ENCODE measurements at regions not wholly inside any gene's neighbourhood (a gene's known extent, or its start where the extent isn't known, plus 50 kb on each side); places are given as distances from the start of the nearest gene placed in this dataset.

DNA sequence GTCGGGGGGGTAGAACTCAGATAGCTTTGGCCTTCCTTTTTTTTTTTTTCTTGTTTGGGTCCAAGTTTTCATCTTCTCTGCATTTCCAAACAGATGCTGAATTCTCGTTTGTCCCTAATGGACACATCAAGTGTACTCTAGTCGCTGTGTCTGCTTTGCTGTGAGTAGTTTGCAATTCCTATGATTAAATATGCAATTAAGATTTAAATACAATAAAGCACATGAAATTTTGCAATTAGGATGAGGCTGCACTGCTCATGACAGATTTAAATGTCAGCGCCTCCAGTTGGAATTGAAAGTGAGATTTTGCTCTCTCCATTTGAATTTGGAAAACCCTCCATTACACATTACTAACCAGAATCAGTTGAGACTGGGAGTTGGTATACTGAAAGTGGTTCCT is 70.4 kb downstream of the PFDN4 start:
- H3K27me3 ChIP-seq (replicated peaks; ENCODE audit: control insufficient read depth, insufficient read depth, low read length), result no peaks in the 10 kb centered on the region
- no peak for DNase-seq
- Mint-ChIP-seq H3K9me3 (ENCODE audit: unreplicated experiment) (no peaks in the 10 kb centered on the region), H3K4me1 (ENCODE audit: low read depth, unreplicated experiment) (no peaks in the 10 kb centered on the region), H3K27ac (ENCODE audit: unreplicated experiment) (no peak overlapping the region), H3K4me3 (ENCODE audit: unreplicated experiment) (no peak overlapping the region), H3K27me3 (ENCODE audit: insufficient read depth, unreplicated experiment) (peaks cover 9% of the 10 kb centered on the region), H3K36me3 (ENCODE audit: insufficient read depth, unreplicated experiment) (no peaks in the 10 kb centered on the region)
- ChIA-PET POLR2A (no interaction called here), CTCF (no interaction called here)
- H3K9me3 ChIP-seq, result no peaks in the 10 kb centered on the region
- H3K4me1 ChIP-seq, result no peaks in the 10 kb centered on the region
- no peak overlapping the region for H3K4me3 ChIP-seq (ENCODE audit: low read depth, low read length)
- TF ChIP-seq, protein P1, sequence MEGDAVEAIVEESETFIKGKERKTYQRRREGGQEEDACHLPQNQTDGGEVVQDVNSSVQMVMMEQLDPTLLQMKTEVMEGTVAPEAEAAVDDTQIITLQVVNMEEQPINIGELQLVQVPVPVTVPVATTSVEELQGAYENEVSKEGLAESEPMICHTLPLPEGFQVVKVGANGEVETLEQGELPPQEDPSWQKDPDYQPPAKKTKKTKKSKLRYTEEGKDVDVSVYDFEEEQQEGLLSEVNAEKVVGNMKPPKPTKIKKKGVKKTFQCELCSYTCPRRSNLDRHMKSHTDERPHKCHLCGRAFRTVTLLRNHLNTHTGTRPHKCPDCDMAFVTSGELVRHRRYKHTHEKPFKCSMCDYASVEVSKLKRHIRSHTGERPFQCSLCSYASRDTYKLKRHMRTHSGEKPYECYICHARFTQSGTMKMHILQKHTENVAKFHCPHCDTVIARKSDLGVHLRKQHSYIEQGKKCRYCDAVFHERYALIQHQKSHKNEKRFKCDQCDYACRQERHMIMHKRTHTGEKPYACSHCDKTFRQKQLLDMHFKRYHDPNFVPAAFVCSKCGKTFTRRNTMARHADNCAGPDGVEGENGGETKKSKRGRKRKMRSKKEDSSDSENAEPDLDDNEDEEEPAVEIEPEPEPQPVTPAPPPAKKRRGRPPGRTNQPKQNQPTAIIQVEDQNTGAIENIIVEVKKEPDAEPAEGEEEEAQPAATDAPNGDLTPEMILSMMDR (IDR thresholded peaks at IDR 0.05; ENCODE audit: insufficient read depth in 1 of 2, low read depth in 1 of 2, low read length in 1 of 2, severe bottlenecking in 1 of 2, unreplicated experiment in 1 of 2), result no peak
- no TSS peak for BruUV-seq (replicated peaks)
- intact Hi-C loops (cut with micrococcal nuclease; ENCODE audit: unreplicated experiment), result no loop called here
- no peaks in the 10 kb centered on the region for H3K36me3 ChIP-seq (ENCODE audit: control insufficient read depth, insufficient read depth, low read length)

DNA sequence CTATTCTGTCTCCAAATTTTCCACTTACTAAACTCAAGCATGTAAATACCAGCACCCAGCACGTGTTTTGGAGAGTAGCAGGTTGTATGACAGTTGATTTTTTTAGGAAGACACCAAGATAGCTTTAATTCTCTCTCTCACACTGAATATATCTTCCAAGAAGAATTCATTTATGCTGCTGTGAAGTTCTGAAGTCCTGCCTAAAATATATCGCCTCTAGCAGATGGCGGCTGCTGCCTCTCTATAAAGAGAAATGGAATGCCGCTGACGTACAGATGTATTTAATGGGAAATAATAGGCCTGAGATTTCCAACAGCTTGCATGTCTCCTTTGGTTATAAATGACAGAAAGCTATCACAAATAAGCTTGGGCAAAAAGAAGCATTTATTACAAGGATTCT is 74.7 kb downstream of the PFDN4 start:
- POLR2A ChIA-PET, result interaction anchor here (0.6 kb wide), 1 partner anchor 10 kb away, joined by 3 read pairs; no protein-coding TSS in a partner anchor
- BruUV-seq (replicated peaks), result no TSS peak
- CTCF ChIA-PET, result interaction anchor here (1.0 kb wide), 1 partner anchor 10 kb away, joined by 4 read pairs; no protein-coding TSS in a partner anchor

DNA sequence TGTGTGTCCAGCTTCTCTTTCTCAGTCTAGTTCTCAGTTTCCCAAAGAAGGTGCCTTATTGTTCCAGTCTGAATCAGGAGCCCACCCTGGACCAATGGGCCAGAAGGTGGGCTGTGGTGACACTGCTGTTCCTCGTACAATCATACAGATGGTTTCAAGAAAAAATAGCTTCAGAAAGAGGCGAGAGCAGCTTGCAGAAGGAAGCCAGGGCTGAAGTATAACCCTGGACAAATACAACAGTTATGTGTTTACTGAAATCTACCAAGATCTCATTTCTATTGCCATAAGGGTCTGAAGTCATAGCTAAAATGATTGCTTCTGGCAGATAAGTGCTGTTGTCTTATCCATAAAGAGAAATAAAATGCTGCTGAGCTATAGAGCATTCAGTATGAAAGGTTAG is 75.4 kb downstream of the PFDN4 start:
- Mint-ChIP-seq H3K4me1 (ENCODE audit: low read depth, unreplicated experiment) (no peaks in the 10 kb centered on the region), H3K27ac (ENCODE audit: unreplicated experiment) (no peak overlapping the region), H3K4me3 (ENCODE audit: unreplicated experiment) (no peak overlapping the region), H3K9me3 (ENCODE audit: unreplicated experiment) (no peaks in the 10 kb centered on the region), H3K36me3 (ENCODE audit: insufficient read depth, unreplicated experiment) (no peaks in the 10 kb centered on the region), H3K27me3 (ENCODE audit: insufficient read depth, unreplicated experiment) (peaks cover 2% of the 10 kb centered on the region)
- CTCF ChIA-PET, result interaction anchor here (0.6 to 1.0 kb wide), 2 partner anchors 11 to 1862 kb away, joined by 4 read pairs; no protein-coding TSS in a partner anchor
- no peaks in the 10 kb centered on the region for H3K36me3 ChIP-seq (ENCODE audit: control insufficient read depth, insufficient read depth, low read length)
- H3K27me3 ChIP-seq (replicated peaks; ENCODE audit: control insufficient read depth, insufficient read depth, low read length), result no peaks in the 10 kb centered on the region
- intact Hi-C loops (cut with micrococcal nuclease; ENCODE audit: unreplicated experiment), result no loop called here
- no peak for DNase-seq
- no peaks in the 10 kb centered on the region for H3K4me1 ChIP-seq
- H3K9me3 ChIP-seq, result no peaks in the 10 kb centered on the region
- TF ChIP-seq, protein P1 (IDR thresholded peaks at IDR 0.05; ENCODE audit: insufficient read depth in 1 of 2, low read depth in 1 of 2, low read length in 1 of 2, severe bottlenecking in 1 of 2, unreplicated experiment in 1 of 2), result no peak
- no peak overlapping the region for H3K4me3 ChIP-seq (ENCODE audit: low read depth, low read length)
- POLR2A ChIA-PET, result no interaction called here
- no TSS peak for BruUV-seq (replicated peaks)

More for the DNA sequence above, 74.7 kb downstream of the PFDN4 start:
- Mint-ChIP-seq H3K4me1 (ENCODE audit: low read depth, unreplicated experiment) (no peaks in the 10 kb centered on the region), H3K27ac (ENCODE audit: unreplicated experiment) (no peak overlapping the region), H3K36me3 (ENCODE audit: insufficient read depth, unreplicated experiment) (no peaks in the 10 kb centered on the region), H3K9me3 (ENCODE audit: unreplicated experiment) (no peaks in the 10 kb centered on the region), H3K4me3 (ENCODE audit: unreplicated experiment) (no peak overlapping the region), H3K27me3 (ENCODE audit: insufficient read depth, unreplicated experiment) (peaks cover 3% of the 10 kb centered on the region)
- no peak for DNase-seq
- Histone ChIP-seq H3K9me3 (no peaks in the 10 kb centered on the region), H3K27me3 (replicated peaks; ENCODE audit: control insufficient read depth, insufficient read depth, low read length) (no peaks in the 10 kb centered on the region), H3K36me3 (ENCODE audit: control insufficient read depth, insufficient read depth, low read length) (no peaks in the 10 kb centered on the region), H3K4me3 (ENCODE audit: low read depth, low read length) (no peak overlapping the region), H3K4me1 (no peaks in the 10 kb centered on the region)
- TF ChIP-seq, protein P1 (IDR thresholded peaks at IDR 0.05; ENCODE audit: insufficient read depth in 1 of 2, low read depth in 1 of 2, low read length in 1 of 2, severe bottlenecking in 1 of 2, unreplicated experiment in 1 of 2), result no peak
- intact Hi-C loops (cut with micrococcal nuclease; ENCODE audit: unreplicated experiment), result no loop called here

Data from Caco-2 (cell line).